SK-N-MC (cell line): ENCODE measurements at regions not wholly inside any gene's neighbourhood (a gene's known extent, or its start where the extent isn't known, plus 50 kb on each side); places are given as distances from the start of the nearest gene placed in this dataset.

Source experiments
- EZH2 ChIP-seq: fragments of 200-600 bp; sonication (generic); IDR thresholded peaks from one replicate; pipeline ENCODE4 v1.6.1; 2017; ENCODE audit warnings: antibody characterized with exemption
- FOXP2 ChIP-seq: optimal IDR thresholded peaks from 2 replicates; pipeline ENCODE3; 2011; ENCODE audit warnings: mild to moderate bottlenecking, moderate library complexity; ENCODE audit not compliant: insufficient read depth; ENCODE audit errors: extremely low read length, control extremely low read depth

- TF ChIP-seq FOXP2 (no peak), EZH2 (no peak)
These were observed 51.0 kb upstream of the WSB1 start for GRCh38 chr17:27242951-27243350.
